ENCODE measurements at regions not wholly inside any gene's neighbourhood (a gene's known extent, or its start where the extent isn't known, plus 50 kb on each side); places are given as distances from the start of the nearest gene placed in this dataset.

DNA sequence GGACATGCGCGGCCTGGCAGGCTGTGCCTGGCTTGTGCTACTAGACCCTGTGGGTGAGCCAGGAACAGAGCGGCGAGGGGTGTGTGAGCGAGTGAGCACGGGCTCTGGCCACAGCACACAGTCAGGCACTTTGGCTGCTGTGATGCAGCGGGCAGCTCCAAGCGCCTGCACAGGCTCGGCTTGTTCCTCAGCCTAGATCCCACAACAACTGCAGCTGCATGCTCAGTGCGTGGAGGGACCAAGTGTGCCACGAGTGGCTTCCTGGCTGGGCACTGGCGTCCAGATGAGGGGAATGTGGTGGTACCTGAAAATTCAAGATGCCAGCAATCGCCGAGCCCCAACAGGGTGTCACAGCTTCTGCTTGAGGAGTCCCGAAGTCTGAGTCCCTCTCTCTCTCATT is 1056.6 kb downstream of the RAPGEF2 start (continued):
- TF ChIP-seq, protein P1, sequence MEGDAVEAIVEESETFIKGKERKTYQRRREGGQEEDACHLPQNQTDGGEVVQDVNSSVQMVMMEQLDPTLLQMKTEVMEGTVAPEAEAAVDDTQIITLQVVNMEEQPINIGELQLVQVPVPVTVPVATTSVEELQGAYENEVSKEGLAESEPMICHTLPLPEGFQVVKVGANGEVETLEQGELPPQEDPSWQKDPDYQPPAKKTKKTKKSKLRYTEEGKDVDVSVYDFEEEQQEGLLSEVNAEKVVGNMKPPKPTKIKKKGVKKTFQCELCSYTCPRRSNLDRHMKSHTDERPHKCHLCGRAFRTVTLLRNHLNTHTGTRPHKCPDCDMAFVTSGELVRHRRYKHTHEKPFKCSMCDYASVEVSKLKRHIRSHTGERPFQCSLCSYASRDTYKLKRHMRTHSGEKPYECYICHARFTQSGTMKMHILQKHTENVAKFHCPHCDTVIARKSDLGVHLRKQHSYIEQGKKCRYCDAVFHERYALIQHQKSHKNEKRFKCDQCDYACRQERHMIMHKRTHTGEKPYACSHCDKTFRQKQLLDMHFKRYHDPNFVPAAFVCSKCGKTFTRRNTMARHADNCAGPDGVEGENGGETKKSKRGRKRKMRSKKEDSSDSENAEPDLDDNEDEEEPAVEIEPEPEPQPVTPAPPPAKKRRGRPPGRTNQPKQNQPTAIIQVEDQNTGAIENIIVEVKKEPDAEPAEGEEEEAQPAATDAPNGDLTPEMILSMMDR (IDR thresholded peaks at IDR 0.05; ENCODE audit: control extremely low read depth in 1 of 3, insufficient read depth in 1 of 3, low read depth in 1 of 3, low read length in 3 of 3) = no peak
- TF ChIP-seq GTF2F1 (IDR thresholded peaks at IDR 0.05; ENCODE audit: borderline replicate concordance, low read depth, low read length) (no peak), EP300 (IDR thresholded peaks at IDR 0.05; ENCODE audit: borderline replicate concordance in 1 of 2, low read depth in 2 of 2, low read length in 2 of 2) (no peak), CTBP2 (IDR thresholded peaks at IDR 0.05; ENCODE audit: borderline replicate concordance, insufficient read depth, insufficient read length, low read length) (no peak)

Data from H1 (cell line).